Esophagus muscularis mucosa (tissue), 4 donors: ENCODE measurements at regions not wholly inside any gene's neighbourhood (a gene's known extent, or its start where the extent isn't known, plus 50 kb on each side); places are given as distances from the start of the nearest gene placed in this dataset.

Experiments
- DNase-seq: peaks from one replicate; pipeline ENCODE4 v3.0.0-alpha.2; 2017; ENCODE audit errors: extremely low spot score
- H3K27ac ChIP-seq, 4 donors: fragments of 200-600 bp; sonication (generic); replicated peaks in 1 of 4; 1 replicate in 3 of 4; 2 replicates in 1 of 4; pipeline ENCODE4 v1.5.1; 2016 to 2019; ENCODE audit warnings: mild to moderate bottlenecking in 1 of 4
- H3K27me3 ChIP-seq, 4 donors: fragments of 200-600 bp; sonication (generic); one replicate each; pipeline versions ENCODE4 v1.5.1 to v1.6.0; 2016 to 2019
- H3K36me3 ChIP-seq, 4 donors: fragments of 200-600 bp; sonication (generic); one replicate each; pipeline ENCODE4 v1.5.1; 2016 to 2019
- H3K4me1 ChIP-seq, 4 donors: fragments of 200-600 bp; sonication (generic); one replicate each; pipeline ENCODE4 v1.5.1; 2016 to 2019
- H3K4me3 ChIP-seq, 4 donors: fragments of 200-600 bp; sonication (generic); 1 replicate in 2 of 4; 2 replicates in 2 of 4; pipeline ENCODE4 v1.5.1; 2016 to 2019; ENCODE audit warnings: mild to moderate bottlenecking in 4 of 4, moderate library complexity in 1 of 4
- H3K9me3 ChIP-seq, 4 donors: fragments of 200-600 bp; sonication (generic); 1 replicate in 3 of 4; 2 replicates in 1 of 4; pipeline ENCODE4 v1.5.1; 2016 to 2019
- EP300 ChIP-seq: sonication (generic); formaldehyde crosslinking; IDR thresholded peaks from one replicate; pipeline ENCODE4 v1.6.1; 2017; ENCODE audit warnings: antibody characterized with exemption
- POLR2A ChIP-seq: fragments of 450-650 bp; IDR thresholded peaks from one replicate; pipeline ENCODE4 v1.6.1; 2017; ENCODE audit warnings: antibody characterized with exemption, moderate library complexity, mild to moderate bottlenecking, low read depth
- POLR2AphosphoS5 ChIP-seq, 2 donors: sonication (generic); formaldehyde crosslinking; IDR thresholded peaks; one replicate each; pipeline ENCODE4 v1.6.1; 2017; ENCODE audit warnings: antibody characterized with exemption in 2 of 2
- WGBS: methylation state at CpG from one replicate; pipeline ENCODE4 v1.1.5; 2018; 5-methylcytosine and 5-hydroxymethylcytosine counted together
- intact Hi-C: fragments of 100-400 bp; cut with DNase I; formaldehyde crosslinking; loops from one replicate; pipeline ENCODE4 v1.15.1; 2023
- TF ChIP-seq, protein P1 (sequence below), 3 experiments: fragments of 200-600 bp in 2 of 3; fragments of 450-650 bp in 1 of 3; sonication (generic) in 2 of 3; IDR thresholded peaks; one replicate each; pipeline ENCODE4 v1.5.1; 2017 to 2019; ENCODE audit warnings: antibody characterized with exemption in 3 of 3, mild to moderate bottlenecking in 2 of 3, moderate library complexity in 1 of 3

DNA sequence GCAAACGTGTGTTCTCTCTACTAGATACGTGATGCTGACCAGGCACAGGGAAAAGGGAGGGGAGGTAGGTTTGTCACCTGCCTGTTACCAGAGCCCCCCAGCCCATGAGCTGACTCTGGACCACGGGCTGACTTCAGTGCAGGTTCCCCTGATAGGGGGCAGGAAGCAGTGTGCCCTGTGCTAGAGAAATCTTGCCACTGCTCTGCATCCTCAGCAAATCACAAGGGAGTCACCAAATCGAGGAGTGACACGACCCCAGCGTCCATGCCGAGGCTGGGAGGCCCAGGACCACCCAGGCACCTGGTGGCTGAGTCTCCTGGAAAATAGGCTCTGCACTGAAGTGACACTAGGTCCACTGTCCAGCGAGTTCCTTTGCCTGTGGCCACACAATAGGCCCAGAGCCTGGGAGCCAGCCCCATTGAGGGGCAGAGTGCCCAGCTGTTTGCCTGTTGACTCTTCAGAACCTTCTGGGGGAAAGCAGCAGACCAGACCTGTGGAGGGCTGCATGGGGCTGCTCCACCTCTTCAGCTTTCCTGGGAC, 99.3 kb downstream of the CTTN start:
- Histone ChIP-seq H3K36me3 (no peaks in the 10 kb centered on the region), H3K9me3 (no peaks in the 10 kb centered on the region), H3K4me3 (no peak overlapping the region), H3K27me3 (no peaks in the 10 kb centered on the region), H3K4me1 (no peaks in the 10 kb centered on the region), H3K27ac (no peak overlapping the region)
- no peak for DNase-seq
- WGBS, result 60% methylated on average over 2 of the region's 8 CpGs
- TF ChIP-seq POLR2AphosphoS5 (IDR thresholded peaks at IDR 0.05) (no peak), POLR2A (no peak), EP300 (no peak)
- TF ChIP-seq, protein P1, sequence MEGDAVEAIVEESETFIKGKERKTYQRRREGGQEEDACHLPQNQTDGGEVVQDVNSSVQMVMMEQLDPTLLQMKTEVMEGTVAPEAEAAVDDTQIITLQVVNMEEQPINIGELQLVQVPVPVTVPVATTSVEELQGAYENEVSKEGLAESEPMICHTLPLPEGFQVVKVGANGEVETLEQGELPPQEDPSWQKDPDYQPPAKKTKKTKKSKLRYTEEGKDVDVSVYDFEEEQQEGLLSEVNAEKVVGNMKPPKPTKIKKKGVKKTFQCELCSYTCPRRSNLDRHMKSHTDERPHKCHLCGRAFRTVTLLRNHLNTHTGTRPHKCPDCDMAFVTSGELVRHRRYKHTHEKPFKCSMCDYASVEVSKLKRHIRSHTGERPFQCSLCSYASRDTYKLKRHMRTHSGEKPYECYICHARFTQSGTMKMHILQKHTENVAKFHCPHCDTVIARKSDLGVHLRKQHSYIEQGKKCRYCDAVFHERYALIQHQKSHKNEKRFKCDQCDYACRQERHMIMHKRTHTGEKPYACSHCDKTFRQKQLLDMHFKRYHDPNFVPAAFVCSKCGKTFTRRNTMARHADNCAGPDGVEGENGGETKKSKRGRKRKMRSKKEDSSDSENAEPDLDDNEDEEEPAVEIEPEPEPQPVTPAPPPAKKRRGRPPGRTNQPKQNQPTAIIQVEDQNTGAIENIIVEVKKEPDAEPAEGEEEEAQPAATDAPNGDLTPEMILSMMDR (IDR thresholded peaks at IDR 0.05), result no peak
- intact Hi-C loops, result no loop called here

DNA sequence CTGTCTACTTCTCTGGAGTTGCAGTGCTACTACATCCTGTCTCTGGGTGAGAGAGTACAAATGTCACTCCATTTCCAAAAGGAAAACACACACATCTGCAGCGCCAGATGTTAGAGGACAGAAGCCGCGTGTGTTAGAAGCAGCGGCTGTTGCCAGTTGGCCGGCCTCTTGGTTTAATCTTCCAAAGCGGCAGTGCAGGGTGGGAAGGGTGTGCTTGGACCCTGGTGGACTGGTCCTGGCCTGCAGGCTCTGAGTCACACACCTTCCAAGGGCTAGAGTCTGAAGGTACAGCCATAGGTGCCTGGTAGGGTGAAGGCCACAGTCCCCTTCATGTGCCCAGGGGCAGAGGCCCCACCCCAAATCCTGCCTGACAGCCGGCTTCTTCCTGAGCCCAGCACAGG, 99.8 kb downstream of the CTTN start:
- no peaks in the 10 kb centered on the region for H3K4me1 ChIP-seq

DNA sequence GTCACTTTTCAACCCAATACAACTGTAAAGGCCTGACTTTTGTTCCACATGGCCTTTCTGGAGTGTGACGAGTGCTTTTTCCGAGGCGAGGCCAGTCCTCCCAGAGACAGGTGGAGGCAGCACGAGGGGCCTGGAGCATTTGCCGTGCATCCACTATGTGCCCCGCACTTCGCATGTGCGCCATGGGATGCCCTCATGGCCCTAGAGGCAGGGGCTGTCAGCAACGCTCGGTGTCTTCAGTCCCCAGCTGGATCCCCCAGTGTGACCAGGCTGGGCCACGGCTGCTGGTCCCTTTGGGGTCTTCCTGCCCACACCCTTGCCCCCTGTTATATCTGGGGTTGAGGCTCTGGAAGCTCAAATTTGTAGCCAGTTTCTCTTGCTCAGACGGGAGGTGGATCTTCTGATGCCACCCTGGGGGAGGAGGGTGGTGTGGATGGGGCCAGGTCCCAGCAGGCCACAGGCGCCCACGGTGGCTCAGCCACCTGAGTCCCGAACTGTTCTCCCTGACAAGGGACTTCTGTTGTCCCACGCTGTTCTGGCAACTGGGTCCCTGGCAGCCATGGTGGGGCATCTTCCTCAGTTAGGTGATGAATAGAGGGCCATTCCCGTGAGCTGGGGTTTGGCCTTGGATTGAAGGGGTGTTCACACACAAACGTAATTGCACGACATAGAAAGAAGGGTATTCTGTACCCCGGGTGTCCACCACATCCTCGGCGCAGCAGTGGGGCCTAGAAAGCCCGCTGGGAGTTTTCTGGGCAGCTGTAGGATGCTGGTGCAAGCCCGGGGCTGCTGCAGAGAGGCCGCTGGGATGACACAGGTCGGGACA, 100.9 kb downstream of the CTTN start:
- TF ChIP-seq EP300 (no peak), POLR2AphosphoS5 (IDR thresholded peaks at IDR 0.05) (no peak), POLR2A (no peak)
- TF ChIP-seq, protein P1 (IDR thresholded peaks at IDR 0.05), result no peak
- DNase-seq, result no peak
- intact Hi-C loops, result no loop called here

More for the DNA sequence above, 99.8 kb downstream of the CTTN start:
- Histone ChIP-seq H3K9me3 (no peaks in the 10 kb centered on the region), H3K36me3 (no peaks in the 10 kb centered on the region), H3K27me3 (no peaks in the 10 kb centered on the region), H3K4me3 (no peak overlapping the region), H3K27ac (no peak overlapping the region)
- TF ChIP-seq EP300 (no peak), POLR2AphosphoS5 (IDR thresholded peaks at IDR 0.05) (no peak), POLR2A (no peak)
- TF ChIP-seq, protein P1 (IDR thresholded peaks at IDR 0.05), result no peak
- DNase-seq, result no peak
- WGBS, result 82% methylated on average over 2 of the region's 7 CpGs
- intact Hi-C loops, result no loop called here

DNA sequence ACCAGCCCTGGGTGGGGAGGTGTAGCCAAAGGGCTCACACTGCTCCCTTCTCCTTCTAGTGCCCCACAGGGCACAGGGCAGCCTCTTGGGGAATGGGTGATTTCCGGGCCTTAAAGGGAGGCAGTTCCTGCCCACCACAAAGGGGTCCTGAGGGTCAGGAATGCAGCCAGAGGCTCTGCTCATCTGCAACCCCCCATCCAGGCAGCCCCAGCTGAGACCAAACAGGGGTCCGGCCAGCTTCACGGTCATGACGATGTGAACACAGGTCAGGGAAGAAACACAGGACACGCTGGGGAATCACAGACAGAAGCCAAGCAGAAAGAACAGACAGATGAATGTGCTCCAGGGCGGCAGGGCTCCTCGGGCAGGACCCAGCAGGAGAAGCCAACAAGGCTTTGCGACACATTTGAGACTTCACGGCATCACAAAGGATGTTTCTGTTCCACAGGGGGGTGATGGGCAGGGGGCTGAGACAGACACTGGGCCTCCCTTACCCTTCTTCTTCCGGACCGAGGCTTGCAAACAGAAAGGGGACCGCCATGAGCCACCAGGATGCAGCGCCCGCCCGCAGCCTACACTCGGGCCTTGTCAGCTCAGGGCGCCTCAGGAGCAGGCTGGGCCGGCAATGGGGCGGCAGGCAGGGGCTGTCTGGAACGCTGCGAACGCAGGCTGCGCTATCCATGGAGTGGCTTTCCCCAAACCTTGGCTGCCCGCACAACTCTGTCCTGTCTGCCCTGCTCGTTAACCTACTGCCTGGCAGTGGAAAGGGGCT, 101.9 kb downstream of the CTTN start:
- DNase-seq, result no peak
- 88% methylated on average over 9 of the region's 25 CpGs for WGBS
- Histone ChIP-seq H3K27me3 (no peaks in the 10 kb centered on the region), H3K36me3 (no peaks in the 10 kb centered on the region), H3K27ac (no peak overlapping the region), H3K9me3 (no peaks in the 10 kb centered on the region), H3K4me3 (no peak overlapping the region), H3K4me1 (no peaks in the 10 kb centered on the region)
- intact Hi-C loops, result no loop called here
- TF ChIP-seq, protein P1 (IDR thresholded peaks at IDR 0.05), result no peak
- TF ChIP-seq EP300 (no peak), POLR2A (no peak), POLR2AphosphoS5 (IDR thresholded peaks at IDR 0.05) (no peak)

More for the DNA sequence above, 100.9 kb downstream of the CTTN start:
- Histone ChIP-seq H3K9me3 (no peaks in the 10 kb centered on the region), H3K4me3 (no peak overlapping the region), H3K27me3 (no peaks in the 10 kb centered on the region), H3K36me3 (no peaks in the 10 kb centered on the region), H3K27ac (no peak overlapping the region), H3K4me1 (no peaks in the 10 kb centered on the region)
- WGBS, result 97% methylated on average over 23 of the region's 26 CpGs
